Ovary (tissue), 7 donors: ENCODE measurements at regions not wholly inside any gene's neighbourhood (a gene's known extent, or its start where the extent isn't known, plus 50 kb on each side); places are given as distances from the start of the nearest gene placed in this dataset.

Source experiments
- DNase-seq, 5 donors: peaks; one replicate each; pipeline ENCODE4 v3.0.0-alpha.2; 2019 to 2020
- H3K27ac ChIP-seq, 2 donors: fragments of 200-600 bp; one replicate each; pipeline versions ENCODE4 v1.5.1 to v1.8.0; 2019 to 2022
- H3K27me3 ChIP-seq: fragments of 200-600 bp; one replicate; pipeline ENCODE4 v1.8.0; 2022
- H3K36me3 ChIP-seq: fragments of 200-600 bp; sonication (generic); one replicate; pipeline ENCODE4 v1.5.1; 2019
- H3K4me1 ChIP-seq: one replicate; pipeline ENCODE4 v1.8.1; 2013; ENCODE audit warnings: mild to moderate bottlenecking, moderate library complexity; ENCODE audit not compliant: insufficient read depth
- H3K4me3 ChIP-seq: fragments of 200-600 bp; sonication (generic); one replicate; pipeline ENCODE4 v1.5.1; 2017
- H3K9me3 ChIP-seq, 2 donors: fragments of 200-600 bp in 1 of 2; sonication (generic) in 1 of 2; one replicate each; pipeline versions ENCODE4 v1.5.1 to v1.8.1; 2013 to 2019; ENCODE audit warnings: mild to moderate bottlenecking in 1 of 2, moderate library complexity in 1 of 2
- CTCF ChIP-seq, 3 donors: fragments of 450-650 bp in 2 of 3; fragments of 200-600 bp in 1 of 3; IDR thresholded peaks; one replicate each; pipeline versions ENCODE4 v1.5.1 to v1.8.0; 2016 to 2022; ENCODE audit warnings: antibody characterized with exemption in 3 of 3, mild to moderate bottlenecking in 1 of 3
- EP300 ChIP-seq: sonication (generic); formaldehyde crosslinking; IDR thresholded peaks from one replicate; pipeline ENCODE4 v1.6.1; 2017; ENCODE audit warnings: antibody characterized with exemption
- POLR2A ChIP-seq: fragments of 450-650 bp; IDR thresholded peaks from one replicate; pipeline ENCODE4 v1.6.1; 2017; ENCODE audit warnings: antibody characterized with exemption, mild to moderate bottlenecking, moderate library complexity
- WGBS, 3 donors: extraction: QIAGEN DNeasy Blood & Tissue Kit in 1 of 3; methylation state at CpG; one replicate each; pipeline versions ENCODE4 v1.1.5 to v1.1.7; 2013 to 2017; 5-methylcytosine and 5-hydroxymethylcytosine counted together
- intact Hi-C, 4 donors: fragments of 100-400 bp; cut with DNase I; formaldehyde crosslinking; loops; one replicate each; pipeline versions ENCODE4 v1.11.0 to v1.15.1; 2022 to 2023
- donor health status: DM: no; HTN: no; CAD: no; lungs with moderate emphysema.
- donor health status: DM: no; HTN: no; CAD: no.
- donor health status: Bipolar disorder and iron deficiency.
- donor health status: DM: no; HTN: no; CAD: no.
- donor health status: DM: yes; HTN: yes; CAD: no.

- Histone ChIP-seq H3K4me3 (no peak overlapping the region), H3K4me1 (no peaks in the 10 kb centered on the region), H3K36me3 (no peaks in the 10 kb centered on the region), H3K9me3 (no peaks in the 10 kb centered on the region), H3K27ac (no peak overlapping the region), H3K27me3 (no peaks in the 10 kb centered on the region)
- DNase-seq, result no peak
- TF ChIP-seq POLR2A (no peak), EP300 (no peak), CTCF (IDR thresholded peaks at IDR 0.05) (no peak)
- WGBS, 3 donors, result 67 to 83% (median 71%) methylated on average over 9 of the region's 9 CpGs
- intact Hi-C loops, result no loop called here
Measured at GRCh38 chr13:112153364-112153763, 86.4 kb downstream of the SOX1 start.

GRCh38 chr13:112153846-112154245 lies 86.9 kb downstream of the SOX1 start:
- Histone ChIP-seq H3K36me3 (no peaks in the 10 kb centered on the region), H3K4me1 (no peaks in the 10 kb centered on the region), H3K9me3 (no peaks in the 10 kb centered on the region), H3K4me3 (no peak overlapping the region), H3K27ac (no peak overlapping the region), H3K27me3 (no peaks in the 10 kb centered on the region)
- no peak for TF ChIP-seq EP300
- TF ChIP-seq CTCF (IDR thresholded peaks at IDR 0.05), result no peak
- no peak for TF ChIP-seq POLR2A
- intact Hi-C loops, result no loop called here
- 56 to 65% (median 61%) methylated on average over 6 of the region's 6 CpGs for WGBS, 3 donors
- DNase-seq, result no peak

- Histone ChIP-seq H3K4me1 (no peaks in the 10 kb centered on the region), H3K27me3 (no peaks in the 10 kb centered on the region), H3K4me3 (no peak overlapping the region), H3K9me3 (no peaks in the 10 kb centered on the region), H3K36me3 (no peaks in the 10 kb centered on the region), H3K27ac (no peak overlapping the region)
- TF ChIP-seq POLR2A (no peak), CTCF (IDR thresholded peaks at IDR 0.05) (no peak), EP300 (no peak)
- intact Hi-C loops, result no loop called here
- no peak for DNase-seq
- WGBS, 3 donors, result 69 to 77% (median 74%) methylated on average over 14 of the region's 14 CpGs
Measured at GRCh38 chr13:112154301-112155060, 87.5 kb downstream of the SOX1 start.

- Histone ChIP-seq H3K27ac (no peak overlapping the region), H3K9me3 (no peaks in the 10 kb centered on the region), H3K4me1 (no peaks in the 10 kb centered on the region), H3K4me3 (no peak overlapping the region), H3K36me3 (no peaks in the 10 kb centered on the region), H3K27me3 (no peaks in the 10 kb centered on the region)
- no peak for DNase-seq
- TF ChIP-seq POLR2A (no peak), CTCF (IDR thresholded peaks at IDR 0.05) (no peak), EP300 (no peak)
- intact Hi-C loops, result no loop called here
- 81 to 88% (median 88%) methylated on average over 5 of the region's 5 CpGs for WGBS, 3 donors
Measured at GRCh38 chr13:112158961-112159360, 92.0 kb downstream of the SOX1 start.
